Gastrocnemius medialis (tissue), 4 donors: ENCODE measurements at regions not wholly inside any gene's neighbourhood (a gene's known extent, or its start where the extent isn't known, plus 50 kb on each side); places are given as distances from the start of the nearest gene placed in this dataset.

Source experiments
- POLR2A ChIP-seq, 2 donors: fragments of 450-650 bp; IDR thresholded peaks; one replicate each; pipeline ENCODE4 v1.6.1; 2017; ENCODE audit warnings: antibody characterized with exemption in 2 of 2, mild to moderate bottlenecking in 2 of 2, moderate library complexity in 2 of 2
- TF ChIP-seq, protein P1 (sequence below), 5 experiments: fragments of 450-650 bp in 3 of 5; fragments of 200-600 bp in 2 of 5; sonication (generic) in 2 of 5; IDR thresholded peaks in 4 of 5; conservative IDR thresholded peaks in 1 of 5; 1 replicate in 4 of 5; 2 replicates in 1 of 5; pipeline ENCODE4 v1.5.1; 2016 to 2019; ENCODE audit warnings: antibody characterized with exemption in 5 of 5, mild to moderate bottlenecking in 3 of 5, moderate library complexity in 3 of 5

DNA sequence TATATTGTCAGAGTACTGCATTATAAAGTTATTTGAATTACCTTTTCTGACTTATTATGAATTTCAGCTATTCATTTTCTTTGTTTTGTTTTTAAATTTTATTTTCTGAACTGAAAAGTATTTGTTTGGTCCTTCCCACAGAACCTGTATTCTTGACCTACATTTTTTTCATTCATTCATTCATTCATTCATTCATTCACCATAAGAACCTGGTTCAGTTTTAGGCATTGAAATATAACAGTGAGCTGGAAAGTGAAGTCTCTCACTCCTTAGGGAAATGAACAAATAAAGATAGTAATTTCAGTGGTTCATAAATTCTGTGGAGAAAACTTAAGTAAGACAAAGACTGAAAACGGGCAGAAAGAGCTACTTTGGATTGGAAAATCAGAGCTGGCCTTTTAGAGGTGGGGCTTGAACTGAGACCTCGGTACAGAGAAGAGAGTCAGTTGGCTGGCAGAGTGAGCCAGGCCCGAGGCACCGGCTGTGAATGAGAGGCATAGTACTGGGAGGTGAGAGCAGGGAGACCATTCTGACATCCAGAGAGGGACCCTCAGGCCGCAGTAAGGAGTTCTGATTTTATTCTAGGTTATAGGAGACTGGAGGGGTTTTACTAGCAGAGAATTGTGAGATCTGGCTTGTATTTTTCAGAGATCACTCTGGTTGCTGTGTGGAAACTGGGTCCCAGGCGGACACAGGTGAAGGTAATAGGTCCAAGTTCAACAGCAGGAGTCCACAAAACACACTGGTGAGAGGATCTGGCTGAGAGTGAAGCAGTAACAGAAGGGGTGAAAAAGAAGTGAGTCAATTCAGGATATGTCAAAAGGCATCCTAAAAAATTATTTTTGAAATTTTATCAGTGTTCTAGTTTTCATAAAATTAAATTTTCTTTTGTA lies 75.8 kb upstream of the FN1 start:
- TF ChIP-seq, protein P1, sequence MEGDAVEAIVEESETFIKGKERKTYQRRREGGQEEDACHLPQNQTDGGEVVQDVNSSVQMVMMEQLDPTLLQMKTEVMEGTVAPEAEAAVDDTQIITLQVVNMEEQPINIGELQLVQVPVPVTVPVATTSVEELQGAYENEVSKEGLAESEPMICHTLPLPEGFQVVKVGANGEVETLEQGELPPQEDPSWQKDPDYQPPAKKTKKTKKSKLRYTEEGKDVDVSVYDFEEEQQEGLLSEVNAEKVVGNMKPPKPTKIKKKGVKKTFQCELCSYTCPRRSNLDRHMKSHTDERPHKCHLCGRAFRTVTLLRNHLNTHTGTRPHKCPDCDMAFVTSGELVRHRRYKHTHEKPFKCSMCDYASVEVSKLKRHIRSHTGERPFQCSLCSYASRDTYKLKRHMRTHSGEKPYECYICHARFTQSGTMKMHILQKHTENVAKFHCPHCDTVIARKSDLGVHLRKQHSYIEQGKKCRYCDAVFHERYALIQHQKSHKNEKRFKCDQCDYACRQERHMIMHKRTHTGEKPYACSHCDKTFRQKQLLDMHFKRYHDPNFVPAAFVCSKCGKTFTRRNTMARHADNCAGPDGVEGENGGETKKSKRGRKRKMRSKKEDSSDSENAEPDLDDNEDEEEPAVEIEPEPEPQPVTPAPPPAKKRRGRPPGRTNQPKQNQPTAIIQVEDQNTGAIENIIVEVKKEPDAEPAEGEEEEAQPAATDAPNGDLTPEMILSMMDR (IDR thresholded peaks at IDR 0.05 in 4 of 5, conservative IDR thresholded peaks at IDR 0.05 in 1 of 5), result no peak
- TF ChIP-seq POLR2A (IDR thresholded peaks at IDR 0.05), result no peak
